Spleen (tissue), 7 donors: ENCODE measurements at regions not wholly inside any gene's neighbourhood (a gene's known extent, or its start where the extent isn't known, plus 50 kb on each side); places are given as distances from the start of the nearest gene placed in this dataset.

Experiments
- CTCF ChIP-seq, 11 experiments: fragments of 200-600 bp in 7 of 11; fragments of 450-650 bp in 4 of 11; sonication (generic) in 4 of 11; IDR thresholded peaks in 8 of 11; conservative IDR thresholded peaks in 3 of 11; 1 replicate in 7 of 11; 2 replicates in 4 of 11; pipeline versions ENCODE4 v1.4.0 to v1.8.0; 2016 to 2021; ENCODE audit warnings: antibody characterized with exemption in 11 of 11, inconsistent platforms in 4 of 11, mild to moderate bottlenecking in 1 of 11
- POLR2A ChIP-seq, 3 donors: fragments of 450-650 bp; IDR thresholded peaks; one replicate each; pipeline ENCODE4 v1.5.1; 2017; ENCODE audit warnings: antibody characterized with exemption in 3 of 3, mild to moderate bottlenecking in 1 of 3
- POLR2AphosphoS5 ChIP-seq, 3 donors: sonication (generic); formaldehyde crosslinking; IDR thresholded peaks; one replicate each; pipeline ENCODE4 v1.5.1; 2017; ENCODE audit warnings: antibody characterized with exemption in 3 of 3
- donor health status: DM: no; HTN: no; CAD: no; lungs with moderate emphysema.
- donor health status: DM: no; HTN: no; CAD: no.
- donor health status: DM: no; HTN: no; CAD: no.

DNA sequence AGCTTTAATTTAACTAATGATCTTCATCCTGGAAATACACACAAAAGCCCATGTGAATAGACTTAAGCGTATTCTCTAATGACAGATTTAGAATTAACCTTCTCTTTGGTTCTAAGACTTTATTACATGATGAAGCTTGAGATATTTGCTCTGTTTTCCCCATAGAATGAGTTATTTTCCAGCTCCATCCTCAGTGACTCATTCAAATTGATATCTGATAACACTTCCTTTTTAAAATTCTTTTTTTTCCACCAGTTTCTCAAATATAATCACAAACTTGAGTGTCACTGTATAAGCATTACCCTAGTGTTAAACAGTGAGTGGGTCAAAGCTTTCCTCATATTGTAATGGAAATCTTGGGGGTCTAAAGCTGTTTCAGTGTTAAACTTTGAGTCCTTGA is 535.8 kb downstream of the KCNA4 start:
- TF ChIP-seq CTCF (IDR thresholded peaks at IDR 0.05 in 8 of 11, conservative IDR thresholded peaks at IDR 0.05 in 3 of 11) (no peak), POLR2A (IDR thresholded peaks at IDR 0.05) (no peak), POLR2AphosphoS5 (IDR thresholded peaks at IDR 0.05) (no peak)
